SK-N-MC (cell line): ENCODE measurements at regions not wholly inside any gene's neighbourhood (a gene's known extent, or its start where the extent isn't known, plus 50 kb on each side); places are given as distances from the start of the nearest gene placed in this dataset.

ENCODE experiments used
- DNase-seq: peaks from one replicate; pipeline ENCODE4 v3.0.0-alpha.2; 2011; ENCODE audit warnings: low read depth, low spot score
- H3K27ac ChIP-seq: fragments of 200-600 bp; sonication (generic); 2 replicates; pipeline ENCODE4 v1.5.1; 2016; ENCODE audit warnings: mixed run types
- H3K36me3 ChIP-seq: fragments of 200-600 bp; sonication (generic); 2 replicates; pipeline ENCODE4 v1.6.1; 2017; ENCODE audit warnings: antibody characterized with exemption, low read length, mixed read lengths; ENCODE audit not compliant: insufficient read depth
- H3K4me3 ChIP-seq: fragments of 200-600 bp; sonication (generic); 2 replicates; pipeline ENCODE4 v1.5.1; 2016
- H3K9ac ChIP-seq: fragments of 200-600 bp; sonication (generic); 2 replicates; pipeline ENCODE4 v1.8.0; 2017; ENCODE audit warnings: mixed run types, mixed read lengths; ENCODE audit not compliant: insufficient read length
- H3K9me3 ChIP-seq: fragments of 200-600 bp; sonication (generic); 2 replicates; pipeline ENCODE4 v1.6.1; 2017; ENCODE audit warnings: low read depth, mild to moderate bottlenecking, antibody characterized with exemption, low read length, moderate library complexity, mixed read lengths
- EZH2 ChIP-seq: fragments of 200-600 bp; sonication (generic); IDR thresholded peaks from one replicate; pipeline ENCODE4 v1.6.1; 2017; ENCODE audit warnings: antibody characterized with exemption
- FOXP2 ChIP-seq: optimal IDR thresholded peaks from 2 replicates; pipeline ENCODE3; 2011; ENCODE audit warnings: mild to moderate bottlenecking, moderate library complexity; ENCODE audit not compliant: insufficient read depth; ENCODE audit errors: extremely low read length, control extremely low read depth
- POLR2AphosphoS5 ChIP-seq: IDR thresholded peaks from 2 replicates; pipeline ENCODE4 v1.6.1; 2012; ENCODE audit warnings: mild to moderate bottlenecking, low read depth, low read length, borderline replicate concordance

DNA sequence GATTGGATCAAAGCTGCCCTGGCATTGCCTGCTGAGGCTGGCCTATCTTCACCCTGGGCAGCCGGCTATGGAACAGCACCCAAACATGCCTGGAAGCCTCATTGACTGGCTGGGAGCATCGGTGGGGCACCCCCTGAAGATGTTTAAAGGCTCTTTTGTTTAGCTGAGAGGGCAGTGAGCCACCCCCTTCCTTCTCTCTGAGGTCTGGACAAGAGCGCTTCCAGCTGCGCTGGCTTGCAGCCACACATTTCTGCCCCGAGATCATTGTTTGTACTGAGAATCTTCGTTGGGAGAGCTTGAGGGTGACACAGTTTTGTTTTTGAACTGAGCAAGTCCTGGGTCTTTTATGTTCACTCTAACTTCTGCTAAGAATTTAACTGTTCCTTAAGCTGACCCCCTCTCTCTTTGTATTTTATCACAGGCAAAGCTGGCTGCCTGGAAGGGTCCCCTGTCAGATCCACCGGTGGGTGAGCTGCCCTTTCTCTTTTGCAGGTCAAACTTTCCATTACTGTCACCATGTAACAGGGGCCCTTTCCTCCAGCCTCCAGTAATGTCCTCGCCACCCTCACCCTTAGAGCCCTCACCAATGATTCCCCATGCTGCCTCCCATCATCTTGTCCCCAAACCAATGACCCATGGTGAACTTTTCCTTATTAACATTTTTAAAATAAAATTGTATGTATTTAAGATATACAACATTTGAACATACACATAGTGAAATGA lies 212.2 kb downstream of the KIF26A start:
- no peak overlapping the region for H3K9ac ChIP-seq
- DNase-seq: no peak
- no peak overlapping the region for H3K27ac ChIP-seq
- H3K4me3 ChIP-seq: no peak overlapping the region
- H3K36me3 ChIP-seq: no peaks in the 10 kb centered on the region
- H3K9me3 ChIP-seq: no peaks in the 10 kb centered on the region
- TF ChIP-seq FOXP2 (no peak), POLR2AphosphoS5 (no peak), EZH2 (no peak)

- TF ChIP-seq FOXP2 (no peak), EZH2 (no peak), POLR2AphosphoS5 (no peak)
- no peaks in the 10 kb centered on the region for H3K9me3 ChIP-seq
- H3K9ac ChIP-seq: no peak overlapping the region
- H3K4me3 ChIP-seq: no peak overlapping the region
- H3K27ac ChIP-seq: no peak overlapping the region
- DNase-seq: no peak
- H3K36me3 ChIP-seq: no peaks in the 10 kb centered on the region
Measured at GRCh38 chr14:104351849-104352492, 213.6 kb downstream of the KIF26A start.

DNA sequence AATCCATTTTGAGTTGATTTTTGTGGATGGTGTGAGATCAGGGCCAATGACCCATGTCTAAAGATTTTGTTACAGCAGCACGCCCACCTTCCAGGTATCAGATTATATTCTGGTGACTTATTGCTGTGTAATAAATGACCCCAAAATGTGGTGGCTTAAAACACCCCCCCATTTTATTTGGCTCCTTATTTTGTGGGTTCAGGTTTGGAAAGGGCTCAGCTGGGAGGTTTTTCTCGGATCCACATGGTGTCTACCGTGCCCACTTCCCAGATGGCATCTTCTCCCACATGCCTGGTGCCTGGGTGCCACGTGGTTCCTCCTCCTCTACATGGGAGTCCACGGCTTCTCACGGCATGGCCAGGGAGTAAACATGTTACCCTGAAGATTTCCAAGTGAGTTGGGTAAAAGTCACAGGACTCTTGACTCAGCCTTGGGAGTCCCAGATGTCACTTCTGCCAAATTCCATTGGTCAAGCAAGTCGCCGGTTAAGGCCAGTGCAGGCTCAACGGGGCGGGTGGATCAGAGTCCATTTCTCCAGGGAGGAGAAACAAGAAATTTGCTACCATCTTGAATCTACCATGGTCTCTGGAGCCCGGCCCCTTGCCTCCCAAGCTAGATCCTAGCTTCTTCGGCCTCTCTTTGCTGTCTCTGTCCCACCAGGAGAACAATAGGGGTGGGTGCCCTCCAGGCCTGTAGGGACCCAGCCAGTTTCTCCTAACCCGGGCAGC lies 214.3 kb downstream of the KIF26A start:
- Histone ChIP-seq H3K4me3 (no peak overlapping the region), H3K36me3 (no peaks in the 10 kb centered on the region), H3K27ac (no peak overlapping the region), H3K9me3 (no peaks in the 10 kb centered on the region), H3K9ac (no peak overlapping the region)
- DNase-seq: no peak
- TF ChIP-seq POLR2AphosphoS5 (no peak), EZH2 (no peak), FOXP2 (no peak)

DNA sequence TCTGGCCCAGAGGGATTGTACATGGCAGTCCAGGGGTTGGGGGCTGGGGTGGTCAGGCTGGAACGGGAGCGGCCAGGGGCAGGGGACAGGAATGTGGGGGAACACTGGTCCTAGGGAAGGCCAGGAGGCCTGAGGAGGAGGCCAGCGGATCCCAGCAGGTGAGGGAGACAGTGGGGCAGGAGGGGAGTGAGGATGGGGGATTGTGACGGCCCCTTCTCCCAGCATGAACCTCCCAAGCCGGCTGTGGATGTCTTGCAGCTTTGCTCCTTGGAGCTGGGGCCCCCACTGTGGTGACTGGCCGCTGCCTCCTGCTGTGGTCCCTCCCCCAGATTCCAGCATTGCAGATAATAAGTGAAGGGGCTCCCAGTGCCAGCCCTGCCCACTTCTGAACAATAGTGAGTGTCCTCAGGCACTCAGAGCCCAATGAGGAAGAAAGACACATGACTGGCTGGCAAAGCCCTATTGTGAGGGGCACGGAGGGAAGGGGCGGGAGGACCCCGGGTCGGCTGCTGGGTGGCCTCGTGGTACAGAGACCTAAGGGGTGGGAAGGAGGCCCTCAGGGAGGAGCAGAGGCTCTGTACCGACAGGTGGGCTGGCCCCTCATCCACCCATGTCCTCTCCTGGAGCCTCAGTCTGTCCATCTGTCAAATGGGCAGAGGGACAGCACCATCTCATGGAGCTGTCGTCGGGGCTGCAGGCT lies 215.0 kb downstream of the KIF26A start:
- no peaks in the 10 kb centered on the region for H3K36me3 ChIP-seq
- H3K27ac ChIP-seq: no peak overlapping the region
- H3K9ac ChIP-seq: no peak overlapping the region
- no peak overlapping the region for H3K4me3 ChIP-seq
- no peak for DNase-seq
- TF ChIP-seq EZH2 (no peak), POLR2AphosphoS5 (no peak), FOXP2 (no peak)
- H3K9me3 ChIP-seq: no peaks in the 10 kb centered on the region

GRCh38 chr14:104353921-104354701 lies 215.7 kb downstream of the KIF26A start:
- H3K9me3 ChIP-seq: no peaks in the 10 kb centered on the region
- TF ChIP-seq POLR2AphosphoS5 (no peak), EZH2 (no peak), FOXP2 (no peak)
- H3K36me3 ChIP-seq: no peaks in the 10 kb centered on the region
- no peak overlapping the region for H3K9ac ChIP-seq
- no peak overlapping the region for H3K4me3 ChIP-seq
- no peak overlapping the region for H3K27ac ChIP-seq
- no peak for DNase-seq

GRCh38 chr14:104355101-104356019 lies 217.0 kb downstream of the KIF26A start:
- Histone ChIP-seq H3K36me3 (no peaks in the 10 kb centered on the region), H3K4me3 (no peak overlapping the region), H3K9ac (no peak overlapping the region), H3K27ac (no peak overlapping the region), H3K9me3 (no peaks in the 10 kb centered on the region)
- TF ChIP-seq FOXP2 (no peak), POLR2AphosphoS5 (no peak), EZH2 (no peak)
- no peak for DNase-seq

GRCh38 chr14:104356020-104356737 lies 217.8 kb downstream of the KIF26A start:
- no peak for TF ChIP-seq FOXP2
- no peak for TF ChIP-seq POLR2AphosphoS5
- no peak for TF ChIP-seq EZH2
- H3K4me3 ChIP-seq: no peak overlapping the region
- H3K9me3 ChIP-seq: no peaks in the 10 kb centered on the region
- DNase-seq: no peak
- no peaks in the 10 kb centered on the region for H3K36me3 ChIP-seq
- H3K9ac ChIP-seq: no peak overlapping the region
- no peak overlapping the region for H3K27ac ChIP-seq
